GM13976 (cell line): ENCODE measurements at regions not wholly inside any gene's neighbourhood (a gene's known extent, or its start where the extent isn't known, plus 50 kb on each side); places are given as distances from the start of the nearest gene placed in this dataset.

ENCODE experiments used
- DNase-seq: peaks from one replicate; pipeline ENCODE4 v3.0.0; 2012; ENCODE audit warnings: low spot score
- CTCF ChIP-seq: IDR thresholded peaks from 2 replicates; pipeline ENCODE4 v1.5.1; 2012; ENCODE audit warnings: borderline replicate concordance, mild to moderate bottlenecking; ENCODE audit not compliant: insufficient read depth; ENCODE audit errors: extremely low read depth, missing control alignments, control extremely low read depth
- in situ Hi-C: fragments of 300-500 bp; cut with MboI; formaldehyde crosslinking; loops from one replicate; pipeline ENCODE4 v1.12.0; 2022; ENCODE audit warnings: low sequenced_read_pairs, mixed read lengths, inconsistent platforms; ENCODE audit not compliant: unreplicated experiment

GRCh38 chr5:158108177-158108576 is 249.2 kb upstream of the CLINT1 start:
- no peak for DNase-seq
- in situ Hi-C loops = no loop called here
- no peak for TF ChIP-seq CTCF

- no peak for TF ChIP-seq CTCF
- in situ Hi-C loops = no loop called here
- DNase-seq = no peak
Observed at GRCh38 chr5:158100373-158100888, 241.5 kb upstream of the CLINT1 start.

GRCh38 chr5:158099571-158100105 is 240.7 kb upstream of the CLINT1 start:
- in situ Hi-C loops = no loop called here
- DNase-seq = no peak
- TF ChIP-seq CTCF = no peak

- TF ChIP-seq CTCF = no peak
- in situ Hi-C loops = no loop called here
- no peak for DNase-seq
Observed at GRCh38 chr5:158096835-158097234, 237.9 kb upstream of the CLINT1 start.

- DNase-seq = no peak
- in situ Hi-C loops = no loop called here
- no peak for TF ChIP-seq CTCF
Observed at GRCh38 chr5:158086856-158087255, 227.9 kb upstream of the CLINT1 start.

- in situ Hi-C loops = no loop called here
- no peak for DNase-seq
- no peak for TF ChIP-seq CTCF
Observed at GRCh38 chr5:158084292-158084691, 225.3 kb upstream of the CLINT1 start.
